PC-9 (cell line): ENCODE measurements at regions not wholly inside any gene's neighbourhood (a gene's known extent, or its start where the extent isn't known, plus 50 kb on each side); places are given as distances from the start of the nearest gene placed in this dataset.
"Not testable (repeated sequence)": the region's sequence is repeated elsewhere in the genome, so short reads cannot be mapped to it uniquely, and the experiment has no call there.

Source experiments
- EZH2 ChIP-seq: fragments of 200-600 bp; sonication (generic); IDR thresholded peaks from 2 replicates; pipeline ENCODE4 v1.8.0; 2017; ENCODE audit warnings: antibody characterized with exemption, low read depth
- TF ChIP-seq, protein P1 (sequence below): fragments of 200-600 bp; sonication (generic); conservative IDR thresholded peaks from 2 replicates; pipeline ENCODE4 v1.6.1; 2017; ENCODE audit warnings: mixed run types, antibody characterized with exemption, mild to moderate bottlenecking, moderate library complexity

DNA sequence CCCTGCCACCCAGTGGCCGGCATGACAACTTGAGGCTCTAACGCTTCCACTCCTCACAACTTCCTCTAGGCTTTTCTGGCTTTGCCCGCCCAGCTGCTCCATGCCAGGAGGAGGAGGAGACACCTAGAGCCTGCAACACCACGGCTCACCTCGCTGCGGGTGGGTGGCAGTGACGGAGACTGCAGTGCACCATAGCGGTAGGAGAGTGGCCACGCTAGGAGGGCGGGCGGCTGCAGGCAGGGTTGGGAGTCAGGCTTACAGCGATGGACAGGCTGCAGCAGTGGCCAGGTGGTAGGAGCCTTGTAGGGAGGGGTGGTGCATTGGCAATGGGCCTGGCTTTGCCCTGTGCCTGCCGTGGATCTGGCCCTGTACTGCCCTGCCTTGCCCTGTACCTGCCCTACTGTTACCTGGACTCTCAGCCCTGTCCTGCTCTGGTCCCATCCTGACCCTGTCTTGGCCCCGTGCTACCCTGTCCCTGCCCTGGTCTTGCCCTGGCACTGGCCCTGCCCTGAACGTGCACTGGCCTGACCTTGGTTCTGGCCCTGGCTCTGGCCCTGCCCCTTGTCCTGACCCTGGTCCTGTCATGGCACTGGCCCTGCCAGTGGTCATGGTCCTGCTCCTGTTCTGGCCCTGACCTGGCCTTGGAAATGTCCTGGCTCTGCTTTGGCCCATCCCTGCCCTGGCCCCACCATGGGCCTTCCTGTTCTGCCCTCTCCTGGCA lies 540.8 kb downstream of the FOXD4L6 start:
- TF ChIP-seq, protein P1, sequence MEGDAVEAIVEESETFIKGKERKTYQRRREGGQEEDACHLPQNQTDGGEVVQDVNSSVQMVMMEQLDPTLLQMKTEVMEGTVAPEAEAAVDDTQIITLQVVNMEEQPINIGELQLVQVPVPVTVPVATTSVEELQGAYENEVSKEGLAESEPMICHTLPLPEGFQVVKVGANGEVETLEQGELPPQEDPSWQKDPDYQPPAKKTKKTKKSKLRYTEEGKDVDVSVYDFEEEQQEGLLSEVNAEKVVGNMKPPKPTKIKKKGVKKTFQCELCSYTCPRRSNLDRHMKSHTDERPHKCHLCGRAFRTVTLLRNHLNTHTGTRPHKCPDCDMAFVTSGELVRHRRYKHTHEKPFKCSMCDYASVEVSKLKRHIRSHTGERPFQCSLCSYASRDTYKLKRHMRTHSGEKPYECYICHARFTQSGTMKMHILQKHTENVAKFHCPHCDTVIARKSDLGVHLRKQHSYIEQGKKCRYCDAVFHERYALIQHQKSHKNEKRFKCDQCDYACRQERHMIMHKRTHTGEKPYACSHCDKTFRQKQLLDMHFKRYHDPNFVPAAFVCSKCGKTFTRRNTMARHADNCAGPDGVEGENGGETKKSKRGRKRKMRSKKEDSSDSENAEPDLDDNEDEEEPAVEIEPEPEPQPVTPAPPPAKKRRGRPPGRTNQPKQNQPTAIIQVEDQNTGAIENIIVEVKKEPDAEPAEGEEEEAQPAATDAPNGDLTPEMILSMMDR, result not testable (repeated sequence)
- not testable (repeated sequence) for TF ChIP-seq EZH2
